Myocyte (in vitro differentiated cells): ENCODE measurements at regions not wholly inside any gene's neighbourhood (a gene's known extent, or its start where the extent isn't known, plus 50 kb on each side); places are given as distances from the start of the nearest gene placed in this dataset.
"Not testable (repeated sequence)": the region's sequence is repeated elsewhere in the genome, so short reads cannot be mapped to it uniquely, and the experiment has no call there.

ENCODE experiments used
- DNase-seq: peaks from one replicate; pipeline ENCODE4 v3.0.0-alpha.2; 2012; ENCODE audit warnings: low read depth

DNA sequence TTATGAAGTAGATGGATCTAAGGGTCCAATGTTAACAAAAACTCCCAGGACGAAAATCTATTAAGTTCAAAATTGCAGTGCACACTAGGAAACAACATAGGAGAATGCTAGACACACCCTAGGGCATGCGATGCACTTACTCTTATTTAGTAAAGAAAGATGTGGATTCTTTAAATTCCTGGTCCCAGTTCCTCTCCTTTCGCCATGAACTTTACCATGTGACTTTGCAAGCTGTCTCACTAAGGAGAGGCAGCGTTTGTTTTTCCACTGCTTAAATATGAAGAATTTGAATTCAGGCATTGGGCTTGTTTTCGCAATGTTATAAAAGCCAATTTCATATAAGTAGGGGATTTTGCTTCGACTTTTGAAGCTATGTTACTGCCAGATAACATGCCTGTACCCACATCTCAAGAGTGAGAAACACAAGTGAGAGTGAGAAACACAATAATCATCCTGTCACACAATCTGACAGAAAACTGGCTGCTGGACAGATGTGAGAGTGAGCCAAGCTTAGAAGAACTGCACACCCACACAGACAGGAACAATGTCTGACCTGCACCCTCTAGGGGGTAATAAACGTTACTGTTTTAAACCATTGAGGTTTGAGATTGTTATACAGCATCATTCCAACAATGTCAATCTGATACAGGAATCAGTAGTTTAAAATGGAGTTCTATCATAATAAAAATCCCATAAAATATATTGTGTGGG lies 1308.4 kb downstream of the SLITRK5 start:
- no peak for DNase-seq

DNA sequence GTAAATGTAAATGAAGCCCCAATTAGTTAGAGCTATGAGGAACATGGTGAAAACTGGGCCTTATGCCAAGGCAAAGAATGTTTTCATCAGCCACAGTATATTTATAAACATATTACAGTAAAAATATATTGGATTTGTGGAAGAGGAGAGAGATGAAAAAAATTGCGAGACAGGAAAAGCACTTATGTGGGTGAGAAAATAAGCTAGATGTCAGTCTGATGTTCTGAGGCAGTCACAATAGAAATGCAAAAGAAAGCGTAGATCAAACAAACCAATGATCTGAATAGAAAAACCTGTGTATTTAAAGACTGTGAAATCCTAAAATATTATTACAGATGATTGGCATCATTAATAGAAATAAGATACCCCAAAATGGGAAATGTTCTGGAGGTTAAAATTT lies 1332.5 kb downstream of the SLITRK5 start:
- DNase-seq: no peak

DNA sequence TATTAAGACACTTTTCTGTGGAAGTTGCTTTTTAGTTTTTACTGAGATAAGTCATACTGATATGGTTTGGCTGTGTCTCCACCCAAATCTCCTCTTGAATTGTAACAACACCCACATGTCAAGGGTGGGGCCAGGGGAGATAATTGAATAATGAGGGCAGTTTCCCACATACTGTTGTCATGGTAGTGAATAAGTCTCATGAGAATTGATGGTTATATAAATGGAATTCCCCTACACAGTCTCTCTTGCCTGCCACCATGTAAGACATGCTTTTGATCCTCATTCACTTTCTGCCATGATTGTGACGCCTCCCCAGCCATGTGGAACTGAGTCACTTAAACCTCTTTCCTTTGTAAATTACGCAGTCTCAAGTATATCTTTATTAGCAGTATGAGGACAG lies 1340.4 kb downstream of the SLITRK5 start:
- DNase-seq: no peak

DNA sequence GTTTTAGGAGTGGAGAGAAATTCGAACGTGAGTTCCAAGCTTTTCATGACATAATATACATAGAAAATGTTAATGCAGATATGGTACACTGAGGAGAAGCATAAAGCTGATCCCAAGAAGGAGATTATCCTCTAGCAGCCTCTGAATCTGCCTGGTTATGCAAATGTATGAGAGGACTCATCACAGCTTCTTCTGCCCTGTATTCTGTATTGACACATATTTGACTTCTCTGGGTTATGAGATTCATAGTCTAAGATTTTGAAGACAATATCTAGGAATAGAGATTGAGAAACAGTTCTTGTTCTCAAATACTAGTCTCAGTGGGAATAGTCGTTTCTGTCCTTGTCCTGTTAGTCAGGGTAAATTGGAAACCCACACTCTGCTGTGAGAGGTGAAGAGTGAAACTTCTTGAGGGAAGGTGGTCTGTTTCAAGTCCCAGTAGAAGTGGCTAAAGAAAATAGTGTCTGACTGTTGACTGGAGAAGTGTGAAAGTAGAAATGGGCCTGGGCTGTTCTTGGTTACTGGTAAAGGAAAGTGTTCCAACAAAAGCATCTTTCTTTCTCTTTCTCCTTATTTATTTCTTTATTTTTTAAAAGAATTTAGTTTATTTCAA lies 1356.6 kb downstream of the SLITRK5 start:
- DNase-seq: no peak

DNA sequence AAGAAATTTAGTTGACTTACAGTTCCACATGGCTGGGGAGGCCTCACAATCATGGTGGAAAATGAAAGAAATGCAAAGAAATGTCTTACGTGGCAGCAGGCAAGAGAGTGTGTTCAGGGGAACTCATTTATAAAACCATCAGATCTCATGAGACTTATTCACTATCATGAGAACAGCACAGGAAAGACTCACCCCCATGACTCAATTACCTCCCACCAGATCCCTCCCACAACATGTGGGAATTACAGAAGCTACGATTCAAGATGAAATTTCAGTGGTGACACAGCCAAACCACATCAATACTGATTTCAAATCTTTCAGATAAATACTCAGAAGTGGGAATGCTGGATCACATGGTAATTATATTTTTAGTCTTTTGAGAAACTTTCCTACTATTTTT lies 1357.9 kb downstream of the SLITRK5 start:
- DNase-seq: no peak

DNA sequence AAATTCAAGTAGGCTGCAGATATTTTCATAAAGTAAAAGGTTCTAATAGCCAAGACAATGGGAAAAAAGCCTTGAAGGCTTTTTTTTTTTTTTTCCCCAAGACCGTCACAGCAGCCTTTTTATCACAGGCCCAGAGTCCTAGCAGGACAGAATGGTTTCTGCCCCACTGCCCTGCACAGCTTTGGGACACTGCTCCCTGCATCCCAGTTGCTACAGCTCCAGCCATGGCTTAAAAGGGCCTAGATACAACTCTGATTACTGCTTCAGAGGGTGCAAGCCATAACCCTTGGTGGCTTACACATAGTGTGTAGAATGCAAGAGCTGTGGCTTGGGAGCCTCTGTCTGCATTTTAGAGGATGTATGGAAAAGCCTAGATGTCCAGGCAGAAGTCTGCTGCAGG lies 1362.8 kb downstream of the SLITRK5 start:
- DNase-seq: no peak

DNA sequence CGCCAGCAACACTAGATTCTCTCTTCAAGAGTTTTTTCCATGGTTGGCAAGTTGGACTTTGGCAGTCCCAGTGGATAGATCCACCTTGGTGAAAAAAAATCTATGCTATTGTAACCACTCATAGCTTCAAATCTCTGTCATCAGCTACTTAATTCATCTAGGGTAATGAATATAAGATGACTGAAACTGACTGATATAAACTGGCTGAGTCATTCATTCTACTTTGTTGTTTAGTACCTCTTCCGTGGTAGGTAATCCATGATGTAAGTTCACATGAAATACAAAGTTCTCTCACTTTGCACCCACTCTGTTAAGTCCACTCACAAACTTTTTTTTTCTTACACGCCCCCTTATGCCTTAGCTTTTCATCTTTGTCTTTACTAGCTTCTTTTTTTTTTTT lies 1381.5 kb downstream of the SLITRK5 start:
- no peak for DNase-seq

DNA sequence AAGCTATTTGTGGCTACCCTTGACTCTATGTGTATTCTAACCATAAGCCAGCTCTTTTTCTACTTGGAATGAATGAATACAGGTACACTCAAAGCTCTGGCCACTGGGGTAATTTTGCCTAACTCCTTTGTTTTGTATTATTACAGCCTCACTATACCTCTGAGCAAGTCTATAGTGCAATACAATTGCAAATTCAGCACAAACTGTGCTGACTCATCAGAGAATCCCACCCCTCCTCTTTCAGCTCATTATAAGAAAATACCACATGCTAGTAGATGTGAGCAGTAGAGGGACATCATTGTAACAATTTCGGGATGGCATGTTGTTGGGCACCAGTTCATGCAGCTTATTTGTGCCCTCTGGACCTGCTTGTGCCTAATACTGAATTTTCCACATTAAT lies 1382.2 kb downstream of the SLITRK5 start:
- no peak for DNase-seq

DNA sequence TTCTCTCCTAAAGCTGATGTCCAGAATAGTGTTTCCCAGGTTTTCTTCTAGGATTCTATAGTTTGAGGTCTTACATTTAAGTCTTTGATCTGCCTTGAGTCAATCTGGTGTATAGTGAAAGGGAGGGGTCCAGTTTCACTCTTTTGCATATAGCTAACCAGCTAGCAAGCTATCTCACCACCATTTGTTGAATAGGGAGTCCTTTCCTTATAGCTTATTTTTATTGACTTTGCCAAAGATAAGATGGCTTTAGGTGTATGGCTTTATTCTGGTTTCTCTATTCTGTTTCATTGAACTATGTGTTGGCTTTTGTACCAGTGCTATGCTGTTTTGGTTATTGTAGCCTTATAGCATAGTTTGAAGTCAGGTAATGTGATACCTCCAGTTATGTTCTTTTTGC lies 1386.1 kb downstream of the SLITRK5 start:
- no peak for DNase-seq

DNA sequence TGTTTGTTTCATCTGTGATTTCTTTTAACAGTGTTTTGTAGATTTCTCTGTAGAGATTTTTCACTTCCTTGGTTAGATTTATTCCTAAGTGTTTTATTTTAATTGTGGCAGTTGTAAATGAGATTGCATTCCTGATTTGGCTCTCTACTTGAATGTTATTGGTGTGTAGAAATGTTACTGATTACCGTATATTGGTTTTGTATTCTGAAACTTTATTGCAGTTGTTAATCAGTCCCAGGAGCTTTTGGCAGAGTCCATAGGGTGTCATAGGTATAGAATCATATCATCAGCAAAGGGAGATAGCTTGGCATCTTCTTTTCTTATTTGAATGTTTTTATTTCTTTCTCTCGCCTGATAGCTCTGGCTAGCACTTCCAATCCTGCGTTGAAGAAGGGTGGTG lies 1386.7 kb downstream of the SLITRK5 start:
- no peak for DNase-seq

DNA sequence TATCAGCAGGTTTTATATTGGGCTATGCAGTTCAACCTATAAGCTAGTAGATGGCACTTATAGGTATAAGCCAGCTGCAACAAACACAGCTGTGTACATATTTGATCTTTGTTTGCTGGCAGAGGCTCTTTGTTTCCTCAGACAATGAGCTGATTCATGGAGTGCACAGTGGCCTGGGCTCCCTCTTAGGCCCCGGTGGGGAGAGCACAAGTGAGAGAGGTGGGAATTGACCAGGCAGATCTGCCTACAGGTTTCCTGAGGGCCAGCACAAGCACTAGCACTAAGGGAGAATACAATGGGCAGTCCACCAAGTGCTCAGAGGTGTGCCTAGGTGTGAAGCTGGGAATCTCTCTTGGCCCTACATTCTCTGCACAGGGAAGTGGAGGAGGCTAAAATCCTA lies 1390.7 kb downstream of the SLITRK5 start:
- no peak for DNase-seq

DNA sequence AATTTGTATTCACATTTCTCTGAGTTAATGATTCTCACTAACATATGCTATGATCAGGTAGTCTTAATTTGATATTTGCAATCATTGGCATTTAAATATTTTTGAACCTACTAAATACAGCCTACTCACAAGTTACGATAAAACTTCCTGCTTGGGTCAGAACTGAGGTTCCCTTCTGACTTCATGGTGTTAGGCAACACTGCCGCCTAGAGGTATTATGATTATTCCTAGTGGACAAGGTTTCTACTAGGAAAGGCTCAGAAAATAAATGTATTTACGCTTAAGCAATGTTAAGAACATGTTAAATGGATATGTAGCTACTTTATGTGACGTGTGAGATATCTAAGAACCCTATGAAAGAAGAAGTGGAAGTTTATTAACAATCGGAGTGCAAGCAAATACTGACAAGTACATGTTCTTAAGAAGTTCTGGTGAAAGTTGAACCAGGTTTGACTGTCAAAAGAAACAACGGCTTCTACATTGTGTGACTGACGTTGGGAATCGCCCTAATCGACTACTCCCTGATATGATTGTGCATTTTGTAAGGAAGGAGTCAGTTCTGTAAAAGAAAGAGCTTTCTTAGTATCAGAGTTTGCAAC lies 1395.8 kb downstream of the SLITRK5 start:
- no peak for DNase-seq

DNA sequence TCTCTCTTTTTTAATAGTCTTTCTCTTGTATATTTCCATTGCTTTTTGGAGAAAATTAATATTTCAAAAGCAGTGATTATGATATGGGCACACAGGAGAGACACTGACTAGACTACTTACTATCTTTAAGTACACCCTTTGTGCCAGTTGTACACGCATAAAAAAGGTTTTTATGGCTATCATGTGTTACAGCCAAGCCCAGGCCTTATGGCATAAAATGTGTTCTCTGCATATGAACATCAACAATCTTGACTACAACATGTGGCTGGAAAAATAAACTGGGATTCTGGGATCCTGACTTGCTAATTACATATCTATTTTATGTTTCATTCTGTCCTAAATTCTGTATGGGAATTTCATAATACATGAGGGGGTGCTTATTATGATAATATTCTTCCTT lies 1401.8 kb downstream of the SLITRK5 start:
- DNase-seq: no peak

DNA sequence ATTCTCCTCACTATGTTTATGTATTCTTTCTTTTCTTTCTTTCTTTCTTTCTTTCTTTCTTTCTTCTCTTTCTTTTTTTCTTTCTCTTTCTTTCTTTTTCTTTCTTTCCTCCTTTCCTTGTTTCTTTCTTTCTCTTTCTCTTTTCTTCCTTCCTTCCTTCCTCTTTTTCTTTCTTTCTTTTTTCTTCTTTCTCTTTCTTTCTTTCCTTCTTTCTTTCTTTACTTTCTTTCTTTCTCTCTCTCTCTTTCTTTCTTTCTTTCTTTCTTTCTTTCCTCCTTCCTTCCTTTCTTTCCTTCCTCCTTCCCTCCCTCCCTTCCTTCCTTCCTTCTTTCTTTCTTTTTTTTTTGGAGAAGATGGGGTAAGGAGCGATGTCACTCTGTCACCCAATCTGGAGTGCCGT lies 1405.5 kb downstream of the SLITRK5 start:
- DNase-seq: no peak

DNA sequence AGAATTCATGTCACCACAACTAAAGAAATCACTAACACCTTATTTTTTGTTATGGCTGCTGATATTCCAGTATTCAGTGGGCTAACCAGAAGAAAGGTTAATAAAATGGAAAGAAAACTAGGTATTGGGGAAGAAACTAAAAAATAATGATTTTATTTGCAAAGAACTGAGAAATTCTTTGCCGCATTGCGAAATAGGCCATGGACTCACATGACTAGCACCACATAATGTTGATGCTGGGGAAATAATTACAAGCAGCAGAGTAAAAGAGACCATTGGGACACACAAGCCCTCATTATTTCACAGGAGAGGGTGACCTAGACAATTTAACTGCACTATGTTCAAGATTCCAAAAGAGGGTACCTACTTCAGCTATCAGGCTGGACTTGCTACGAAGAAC lies 1411.5 kb downstream of the SLITRK5 start:
- DNase-seq: no peak

DNA sequence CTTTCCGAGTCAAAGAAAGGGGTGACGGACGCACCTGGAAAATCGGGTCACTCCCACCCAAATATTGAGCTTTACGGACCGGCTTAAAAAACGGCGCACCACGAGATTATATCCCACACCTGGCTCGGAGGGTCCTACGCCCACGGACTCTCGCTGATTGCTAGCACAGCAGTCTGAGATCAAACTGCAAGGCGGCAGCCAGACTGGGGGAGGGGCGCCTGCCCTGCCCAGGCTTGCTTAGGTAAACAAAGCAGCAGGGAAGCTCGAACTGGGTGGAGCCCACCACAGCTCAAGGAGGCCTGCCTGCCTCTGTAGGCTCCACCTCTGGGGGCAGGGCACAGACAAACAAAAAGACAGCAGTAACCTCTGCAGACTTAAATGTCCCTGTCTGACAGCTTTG lies 1416.9 kb downstream of the SLITRK5 start:
- DNase-seq: not testable (repeated sequence)

DNA sequence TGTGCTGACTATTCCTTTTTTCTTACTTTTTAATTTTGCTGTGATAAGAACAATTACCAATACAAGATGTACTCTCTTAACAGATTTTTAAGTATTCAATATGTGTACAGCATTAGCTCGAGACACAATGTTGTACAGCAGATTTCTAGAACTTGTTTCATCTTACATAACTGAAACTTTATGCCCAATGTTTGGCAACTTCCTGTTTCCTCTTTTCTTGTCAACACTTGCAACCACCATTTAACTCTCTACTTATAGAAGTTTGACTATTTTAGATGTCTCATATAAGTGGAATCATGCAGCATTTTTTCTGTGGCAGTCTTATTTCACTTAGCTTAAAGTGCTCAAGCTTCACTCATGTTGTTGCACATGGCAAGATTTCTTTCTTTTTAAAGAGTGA lies 1426.8 kb downstream of the SLITRK5 start:
- DNase-seq: no peak

DNA sequence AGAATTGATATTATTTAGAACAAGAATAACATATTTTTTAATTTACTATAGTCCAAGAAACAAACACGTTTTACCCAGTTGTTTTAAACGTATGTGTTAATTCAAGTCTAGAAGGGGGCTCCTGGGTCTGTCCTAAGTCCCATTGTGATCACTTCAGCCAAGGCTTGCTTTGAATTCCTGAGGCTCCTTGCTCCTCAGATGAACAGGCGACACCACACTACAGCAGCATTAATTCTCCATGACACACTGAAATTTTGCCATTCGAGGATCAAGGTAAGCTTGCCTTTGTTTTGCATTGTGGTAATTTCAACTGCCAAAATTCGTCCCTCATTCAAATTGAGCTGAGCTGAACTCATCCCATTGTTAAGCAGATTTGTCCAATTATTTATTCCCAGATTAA lies 1442.6 kb downstream of the SLITRK5 start:
- DNase-seq: no peak

DNA sequence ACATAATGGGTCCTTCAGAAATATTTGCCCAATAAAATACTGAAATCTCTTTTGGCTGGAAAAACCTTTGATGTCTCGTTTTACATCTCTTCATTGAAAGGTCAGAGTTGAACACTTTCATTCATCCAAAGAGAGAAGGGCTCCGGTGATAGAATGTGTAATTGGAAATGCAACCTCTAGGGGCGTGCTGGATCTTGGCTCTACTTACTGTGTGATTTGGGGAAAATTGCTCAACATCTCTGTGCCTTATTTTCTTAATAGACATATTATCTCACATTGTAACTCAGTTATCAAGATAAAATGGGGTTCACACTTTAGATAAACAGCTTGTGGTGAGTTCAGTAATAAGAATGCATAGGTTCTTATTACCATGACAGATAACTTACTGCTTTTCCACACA lies 1444.1 kb downstream of the SLITRK5 start:
- no peak for DNase-seq

DNA sequence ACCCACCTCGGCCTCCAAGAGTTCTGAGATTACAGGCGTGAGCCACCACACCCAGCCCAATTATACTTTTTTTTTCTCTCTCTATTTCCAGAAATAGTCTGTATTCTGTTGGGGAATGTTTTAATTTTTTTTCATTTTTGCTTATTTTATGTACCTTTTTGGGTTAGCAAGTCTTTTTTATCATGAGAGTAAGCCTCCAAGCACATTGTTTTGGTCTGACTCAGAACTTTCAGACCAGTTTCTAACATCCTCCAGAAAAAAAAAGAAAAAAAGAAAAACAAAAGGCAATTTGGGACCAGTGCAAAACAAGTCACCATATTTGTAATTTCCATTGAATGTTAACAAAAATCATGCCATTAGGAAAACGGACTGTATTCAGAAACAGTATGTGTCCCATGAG lies 1465.5 kb downstream of the SLITRK5 start:
- no peak for DNase-seq

DNA sequence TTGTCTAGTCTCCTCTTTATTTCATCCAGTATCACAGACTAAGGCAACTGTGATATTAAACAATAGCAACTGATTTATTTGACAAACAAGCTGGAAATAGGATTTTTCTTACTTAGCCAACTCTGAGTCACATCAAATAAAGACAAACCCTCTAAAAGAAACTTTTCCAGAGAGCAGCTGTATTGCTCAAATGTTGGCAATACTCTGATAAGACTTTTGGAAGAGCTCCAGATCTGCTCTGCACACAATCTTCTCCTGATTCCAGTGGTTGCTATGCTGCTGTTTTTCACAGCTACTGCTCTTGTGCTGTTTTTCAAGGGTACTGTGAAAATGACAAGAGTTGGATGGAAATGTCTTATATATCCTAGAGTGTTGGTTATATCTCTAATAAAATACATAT lies 1479.2 kb downstream of the SLITRK5 start:
- DNase-seq: no peak

DNA sequence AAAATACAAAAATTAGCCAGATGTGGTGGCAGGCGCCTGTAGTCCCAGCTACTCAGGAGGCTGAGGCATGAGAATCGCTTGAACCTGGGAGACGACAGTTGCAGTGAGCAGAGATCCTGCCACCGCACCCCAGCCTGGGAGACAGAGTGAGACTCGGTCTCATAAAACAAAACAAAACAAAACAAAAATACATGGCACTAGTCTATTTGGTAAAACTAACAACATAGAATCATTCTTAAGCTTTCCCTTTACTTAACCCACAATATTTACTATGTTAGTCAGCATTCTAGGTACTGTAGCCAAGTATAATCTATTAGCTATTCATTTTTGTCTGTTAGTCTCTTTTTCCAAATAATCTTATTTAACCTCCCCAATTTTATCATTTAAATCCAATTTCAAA lies 1482.8 kb downstream of the SLITRK5 start:
- DNase-seq: no peak

DNA sequence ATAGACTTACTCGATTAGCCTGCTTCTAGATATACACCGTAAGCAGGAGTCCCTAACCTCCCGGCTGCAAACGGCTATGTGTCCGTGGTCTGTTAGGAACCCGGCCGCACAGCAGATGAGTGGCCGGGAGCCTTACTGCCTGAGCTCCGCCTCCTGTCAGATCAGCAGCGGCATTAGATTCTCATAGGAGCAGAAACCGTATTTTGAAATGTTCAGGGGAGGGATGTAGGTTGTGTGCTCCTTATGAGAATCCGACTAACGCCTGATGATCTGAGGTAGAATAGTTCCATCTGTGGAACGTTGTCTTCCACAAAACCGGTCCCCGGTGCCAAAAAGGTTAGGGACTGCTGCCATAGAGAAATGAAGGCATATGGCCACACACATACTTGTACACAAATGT lies 1491.9 kb downstream of the SLITRK5 start:
- no peak for DNase-seq
